HG03354 (cell line): ENCODE measurements at regions not wholly inside any gene's neighbourhood (a gene's known extent, or its start where the extent isn't known, plus 50 kb on each side); places are given as distances from the start of the nearest gene placed in this dataset.

Source experiments
- ATAC-seq: cut with Tn5 transposase; IDR thresholded peaks from one replicate; pipeline ENCODE4 v1.9.1; 2021; ENCODE audit warnings: mild to moderate bottlenecking; ENCODE audit not compliant: unreplicated experiment, poor library complexity, severe bottlenecking

GRCh38 chr5:89899559-89899958, 510.0 kb downstream of the CETN3 start:
- ATAC-seq: no peak

GRCh38 chr5:89893546-89893945, 516.0 kb downstream of the CETN3 start:
- no peak for ATAC-seq

- no peak for ATAC-seq
Measured at GRCh38 chr5:89885670-89886069, 523.9 kb downstream of the CETN3 start.

- ATAC-seq: no peak
Measured at GRCh38 chr5:89883967-89884366, 525.6 kb downstream of the CETN3 start.

GRCh38 chr5:89878140-89879132, 531.1 kb downstream of the CETN3 start:
- no peak for ATAC-seq

GRCh38 chr5:89871906-89872305, 537.6 kb downstream of the CETN3 start:
- no peak for ATAC-seq

GRCh38 chr5:89869346-89869745, 540.2 kb downstream of the CETN3 start:
- no peak for ATAC-seq

- ATAC-seq: no peak
Measured at GRCh38 chr5:89866410-89866809, 543.1 kb downstream of the CETN3 start.

GRCh38 chr5:89864941-89865340, 544.6 kb downstream of the CETN3 start:
- ATAC-seq: no peak

- no peak for ATAC-seq
Measured at GRCh38 chr5:89857790-89858189, 551.8 kb downstream of the CETN3 start.

GRCh38 chr5:89855417-89855816, 554.1 kb downstream of the CETN3 start:
- ATAC-seq: no peak

- no peak for ATAC-seq
Measured at GRCh38 chr5:89851911-89852310, 557.6 kb downstream of the CETN3 start.

- ATAC-seq: no peak
Measured at GRCh38 chr5:89850513-89850865, 559.1 kb downstream of the CETN3 start.

- ATAC-seq: no peak
Measured at GRCh38 chr5:89849830-89850512, 559.6 kb downstream of the CETN3 start.

GRCh38 chr5:89847743-89848142, 561.8 kb downstream of the CETN3 start:
- ATAC-seq: no peak

GRCh38 chr5:89844548-89844947, 565.0 kb downstream of the CETN3 start:
- no peak for ATAC-seq

GRCh38 chr5:89842531-89842930, 567.0 kb downstream of the CETN3 start:
- ATAC-seq: no peak

- no peak for ATAC-seq
Measured at GRCh38 chr5:89840906-89841305, 568.6 kb downstream of the CETN3 start.

- ATAC-seq: no peak
Measured at GRCh38 chr5:89830691-89831090, 578.9 kb downstream of the CETN3 start.

GRCh38 chr5:89827960-89828359, 581.6 kb downstream of the CETN3 start:
- ATAC-seq: no peak

- no peak for ATAC-seq
Measured at GRCh38 chr5:89827359-89827758, 582.2 kb downstream of the CETN3 start.
